NCI-H510A (cell line): ENCODE measurements at regions not wholly inside any gene's neighbourhood (a gene's known extent, or its start where the extent isn't known, plus 50 kb on each side); places are given as distances from the start of the nearest gene placed in this dataset.
"Not testable (repeated sequence)": the region's sequence is repeated elsewhere in the genome, so short reads cannot be mapped to it uniquely, and the experiment has no call there.

Experiments used
- DNase-seq: peaks from one replicate; lab custom pipeline; 2025; lab: John Stamatoyannopoulos, UW

DNA sequence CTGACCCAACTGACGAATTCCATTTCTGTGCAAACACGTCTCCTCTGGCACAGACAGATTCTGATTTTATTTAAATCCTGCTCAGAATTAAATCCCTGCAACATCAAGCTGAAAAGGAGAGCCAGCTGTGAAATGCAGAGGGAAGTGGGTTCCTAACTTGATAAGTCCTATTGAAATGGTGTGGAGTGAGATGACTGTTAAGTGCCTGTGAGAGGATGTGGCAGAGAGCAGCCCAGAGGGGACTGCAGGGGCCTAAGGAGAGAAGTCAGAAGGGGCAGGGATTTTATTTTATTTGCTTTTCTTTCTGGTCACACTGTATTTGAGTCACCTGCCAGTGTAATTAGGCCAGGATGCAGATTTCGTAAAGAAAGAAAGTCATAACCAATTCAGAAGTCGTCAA lies 277.4 kb downstream of the NKX6-1 start:
- DNase-seq: no peak

GRCh38 chr4:84220990-84221389 lies 278.1 kb downstream of the NKX6-1 start:
- no peak for DNase-seq

DNA sequence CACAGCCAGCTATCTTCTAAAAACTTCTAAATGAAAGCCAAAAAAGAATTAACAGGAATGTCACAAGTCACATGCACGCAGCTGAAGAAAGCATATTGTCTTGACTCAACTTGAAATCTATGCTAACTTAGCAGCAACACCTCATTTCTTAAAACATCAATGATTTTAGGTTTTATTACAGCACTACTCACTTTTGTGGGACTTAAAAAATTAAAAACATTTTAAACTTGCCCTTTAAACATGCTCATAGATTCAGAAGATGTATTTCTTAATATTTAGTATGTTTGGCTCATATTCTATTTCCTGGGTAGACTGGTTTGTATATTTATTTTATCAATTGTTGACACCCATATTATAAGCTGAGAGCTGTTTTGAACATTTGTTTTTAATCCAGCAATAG lies 279.4 kb downstream of the NKX6-1 start:
- no peak for DNase-seq

DNA sequence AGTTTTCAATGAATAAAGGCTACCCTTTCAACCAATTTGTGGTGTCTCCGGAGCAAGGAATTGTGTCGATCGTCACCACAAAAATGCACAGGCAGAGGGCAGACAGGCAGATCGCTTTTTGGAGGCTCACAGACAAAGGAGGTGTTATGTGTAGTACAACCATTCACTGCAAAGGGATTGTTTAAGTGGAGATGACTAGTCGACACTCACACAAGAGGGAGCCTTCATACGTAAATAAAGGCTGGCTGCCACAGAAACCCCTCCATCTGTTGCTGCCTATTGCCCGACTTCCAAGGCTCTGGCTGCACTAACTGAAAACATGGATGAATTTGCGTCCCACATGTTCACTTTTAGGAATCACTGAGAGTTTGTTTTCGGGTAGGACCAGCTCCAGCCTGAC lies 281.1 kb downstream of the NKX6-1 start:
- DNase-seq: no peak

- no peak for DNase-seq
Observed at GRCh38 chr4:84215217-84215616, 283.9 kb downstream of the NKX6-1 start.

DNA sequence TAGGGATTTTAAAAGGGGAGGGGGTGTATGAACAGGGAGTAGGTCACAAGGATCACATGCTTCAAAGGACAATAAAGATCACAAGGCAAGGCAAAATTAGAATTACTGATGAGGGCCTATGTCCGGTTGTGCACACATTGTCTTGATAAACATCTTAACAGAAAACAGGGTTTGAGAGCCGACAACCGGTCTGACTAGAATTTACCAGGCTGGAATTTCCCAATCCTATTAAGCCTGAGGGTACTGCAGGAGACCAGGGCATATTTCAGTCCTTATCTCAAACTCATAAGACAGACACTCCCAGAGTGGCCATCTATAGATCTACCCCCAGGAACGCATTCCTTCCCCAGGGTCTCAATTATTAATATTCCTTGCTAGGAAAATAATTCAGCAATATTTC lies 292.9 kb downstream of the NKX6-1 start:
- DNase-seq: not testable (repeated sequence)

DNA sequence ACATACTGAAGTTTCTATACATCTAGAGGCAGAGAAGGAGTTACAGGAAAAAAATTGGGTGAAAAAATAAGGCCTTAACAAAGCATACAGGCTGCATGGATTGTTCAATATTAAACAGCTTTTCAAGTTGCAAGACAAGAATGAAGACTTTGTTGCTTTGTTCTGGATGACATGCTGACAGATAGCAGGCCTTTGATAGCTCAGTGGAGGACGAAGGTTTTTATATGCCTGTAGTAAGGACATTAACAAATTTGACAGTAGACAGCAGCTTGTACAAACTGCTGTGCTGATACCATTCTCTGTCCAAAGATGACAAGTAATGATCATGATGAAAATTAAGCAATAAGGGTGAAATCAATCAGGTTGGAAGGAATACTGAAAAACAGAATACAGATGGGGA lies 309.9 kb downstream of the NKX6-1 start:
- no peak for DNase-seq

DNA sequence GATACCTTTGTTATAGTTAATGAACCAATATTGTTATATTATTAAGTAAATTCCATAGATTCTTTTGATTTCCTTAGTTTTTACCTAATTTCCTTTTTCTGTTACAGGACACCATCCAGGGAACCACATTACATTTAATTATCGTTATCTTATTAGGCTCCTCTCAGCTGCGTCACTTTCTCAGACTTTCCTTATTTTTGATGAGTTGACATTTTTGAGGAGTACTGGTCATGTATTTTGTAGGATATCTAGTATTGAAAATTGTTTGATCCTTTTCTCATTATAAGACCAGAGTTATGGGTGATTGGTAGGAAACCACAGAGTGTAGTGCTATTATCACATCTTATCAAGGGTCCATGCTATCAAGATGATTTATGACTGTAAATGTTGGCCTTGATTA lies 319.7 kb downstream of the NKX6-1 start:
- DNase-seq: no peak

- DNase-seq: no peak
Observed at GRCh38 chr4:84177831-84178542, 321.1 kb downstream of the NKX6-1 start.

- no peak for DNase-seq
Observed at GRCh38 chr4:84176016-84176415, 323.1 kb downstream of the NKX6-1 start.

DNA sequence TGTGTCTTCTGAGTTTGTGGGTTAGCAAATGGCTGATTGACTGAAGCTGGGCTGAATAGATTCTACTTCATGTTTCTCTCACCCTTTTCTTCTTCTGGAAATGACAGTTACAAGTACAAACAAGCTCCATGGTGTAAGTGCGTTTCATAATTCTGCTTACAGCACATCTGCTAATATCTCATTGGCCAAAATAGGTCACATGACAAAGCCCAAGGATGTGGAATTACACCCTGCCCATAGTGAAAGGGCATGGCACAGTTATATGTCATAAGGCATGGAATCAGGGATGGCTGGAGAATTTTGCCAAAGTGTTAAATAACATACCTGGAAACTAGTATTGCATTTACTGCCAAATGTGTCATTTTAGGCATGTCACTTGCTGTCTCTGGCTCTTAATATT lies 327.2 kb downstream of the NKX6-1 start:
- DNase-seq: no peak

DNA sequence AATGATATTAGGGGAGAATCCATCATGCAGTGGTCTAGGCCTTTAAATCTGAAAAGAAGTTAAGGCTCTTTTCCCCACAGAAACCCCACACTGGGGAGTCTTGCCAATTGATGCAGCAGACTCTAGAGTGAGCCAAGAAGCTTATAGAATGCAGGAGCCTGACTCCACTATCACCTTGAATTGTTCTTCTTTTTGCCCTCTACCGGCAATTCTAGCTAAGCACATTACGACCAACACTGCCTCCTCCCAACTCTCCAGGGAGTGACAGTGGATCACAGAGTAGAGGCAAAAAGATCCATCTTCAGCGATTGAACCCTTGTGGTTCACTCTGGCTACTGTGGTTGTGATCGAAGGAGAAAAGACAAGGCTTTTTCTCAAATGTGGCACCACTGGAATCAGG lies 331.5 kb downstream of the NKX6-1 start:
- no peak for DNase-seq

DNA sequence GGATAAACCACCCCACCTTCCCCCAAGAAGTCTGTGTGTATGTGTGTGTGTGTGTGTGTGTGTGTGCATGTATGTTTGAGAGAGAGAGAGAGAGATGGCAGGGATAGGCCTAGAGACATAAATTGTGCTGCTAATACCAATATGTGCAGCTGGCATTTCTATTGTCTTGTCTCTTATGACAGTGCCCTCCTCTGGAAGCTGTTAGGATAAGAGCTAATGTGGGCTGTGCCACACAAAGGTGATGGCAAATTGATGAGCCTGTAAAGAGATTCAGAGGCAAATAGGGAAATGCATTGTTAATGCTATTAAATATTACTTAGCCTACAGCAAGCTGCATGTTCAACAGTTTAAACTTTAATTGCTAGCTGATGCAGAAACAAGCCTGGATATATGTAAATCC lies 332.0 kb downstream of the NKX6-1 start:
- no peak for DNase-seq

- DNase-seq: no peak
Observed at GRCh38 chr4:84166486-84166885, 332.6 kb downstream of the NKX6-1 start.

GRCh38 chr4:84164201-84164600 lies 334.9 kb downstream of the NKX6-1 start:
- no peak for DNase-seq

GRCh38 chr4:84159762-84160161 lies 339.3 kb downstream of the NKX6-1 start:
- DNase-seq: no peak

DNA sequence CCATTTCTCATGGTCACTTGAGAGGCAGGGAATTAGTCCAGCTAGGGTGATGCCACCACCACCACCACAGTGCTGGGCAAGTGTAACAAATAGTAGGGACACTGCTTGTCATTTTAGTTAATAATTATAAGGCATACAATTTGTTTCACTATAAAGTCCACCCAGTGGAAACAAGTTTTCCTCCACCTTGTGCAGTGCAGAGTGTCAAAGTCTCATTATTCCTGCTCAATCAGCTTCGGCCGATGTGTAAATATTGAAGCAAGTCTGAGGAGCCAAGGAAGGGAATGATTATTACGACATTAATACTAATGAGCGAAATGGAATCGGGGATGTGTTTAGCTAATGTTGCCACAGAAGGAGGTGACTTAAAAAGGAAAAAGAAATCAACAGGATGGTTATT lies 340.4 kb downstream of the NKX6-1 start:
- DNase-seq: no peak

DNA sequence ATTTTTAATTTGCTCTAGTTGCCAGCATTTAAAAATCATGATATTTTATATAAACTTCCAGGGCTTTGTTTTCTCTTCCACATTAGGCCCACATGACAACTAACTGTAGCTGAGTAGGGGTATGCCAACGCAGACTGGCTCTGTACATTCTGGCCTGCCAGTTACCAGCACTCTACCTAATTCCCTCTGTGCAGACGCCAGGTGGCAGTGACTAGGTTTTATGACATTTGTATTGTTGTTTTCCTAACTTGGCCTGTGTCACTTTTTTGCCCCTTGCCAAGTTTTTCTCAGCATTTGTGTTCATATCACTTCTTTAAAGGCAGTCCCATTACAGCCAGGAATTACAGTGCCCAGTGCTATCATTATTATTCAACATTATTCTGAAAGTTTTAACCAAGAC lies 347.5 kb downstream of the NKX6-1 start:
- DNase-seq: no peak

- no peak for DNase-seq
Observed at GRCh38 chr4:84150177-84150576, 348.9 kb downstream of the NKX6-1 start.

DNA sequence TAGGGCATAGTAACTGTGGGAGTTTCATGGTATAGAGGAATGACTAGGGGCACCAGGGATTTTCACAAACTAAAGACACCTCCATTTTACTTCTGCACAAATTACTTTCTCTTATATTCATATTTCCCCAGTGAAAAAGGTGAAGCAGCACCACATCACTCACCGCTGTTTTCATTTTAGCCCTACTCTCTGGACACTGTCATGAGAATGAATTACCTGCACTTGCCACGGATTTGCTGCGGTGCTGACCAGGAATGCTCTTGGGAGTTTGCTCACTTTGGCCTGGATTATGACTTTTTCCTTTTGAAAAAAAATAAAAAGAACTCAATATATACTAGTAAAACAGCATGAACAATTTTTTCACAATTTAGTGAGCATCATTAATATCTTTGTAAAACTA lies 351.3 kb downstream of the NKX6-1 start:
- no peak for DNase-seq

- DNase-seq: no peak
Observed at GRCh38 chr4:84146300-84146959, 352.7 kb downstream of the NKX6-1 start.

- DNase-seq: no peak
Observed at GRCh38 chr4:84145176-84145575, 353.9 kb downstream of the NKX6-1 start.

DNA sequence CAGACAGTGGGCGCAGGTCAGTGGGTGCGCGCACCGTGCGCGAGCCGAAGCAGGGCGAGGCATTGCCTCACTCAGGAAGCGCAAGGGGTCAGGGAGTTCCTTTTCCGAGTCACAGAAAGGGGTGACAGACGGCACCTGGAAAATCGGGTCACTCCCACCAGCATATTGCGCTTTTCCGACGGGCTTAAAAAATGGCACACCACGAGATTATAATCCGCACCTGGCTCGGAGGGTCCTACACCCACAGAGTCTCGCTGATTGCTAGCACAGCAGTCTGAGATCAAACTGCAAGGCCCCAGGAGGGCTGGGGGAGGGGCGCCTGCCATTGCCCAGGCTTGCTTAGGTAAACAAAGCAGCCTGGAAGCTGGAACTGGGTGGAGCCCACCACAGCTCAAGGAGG lies 372.2 kb downstream of the NKX6-1 start:
- peak; percentile 14 for DNase-seq
